BE2C (cell line): ENCODE measurements at regions not wholly inside any gene's neighbourhood (a gene's known extent, or its start where the extent isn't known, plus 50 kb on each side); places are given as distances from the start of the nearest gene placed in this dataset.

ENCODE experiments used
- DNase-seq: peaks from one replicate; pipeline ENCODE4 v3.0.0-alpha.2; 2020
- H3K27me3 ChIP-seq: fragments of 250-450 bp; sonication (Bioruptor Pico); 2 replicates; pipeline ENCODE4 v1.5.1; 2020; ENCODE audit warnings: mild to moderate bottlenecking
- H3K36me3 ChIP-seq: fragments of 250-450 bp; sonication (Bioruptor Pico); 2 replicates; pipeline ENCODE4 v1.5.1; 2020; ENCODE audit warnings: mild to moderate bottlenecking
- H3K4me1 ChIP-seq: fragments of 250-450 bp; sonication (Bioruptor Pico); 2 replicates; pipeline ENCODE4 v1.5.1; 2020
- H3K4me3 ChIP-seq: 2 replicates; pipeline ENCODE4 v1.5.1; 2011; ENCODE audit warnings: low read depth, low read length
- H3K9me3 ChIP-seq: fragments of 250-450 bp; sonication (Bioruptor Pico); 2 replicates; pipeline ENCODE4 v1.5.1; 2020
- TF ChIP-seq, protein P1 (sequence below): IDR thresholded peaks from 2 replicates; pipeline ENCODE4 v1.5.1; 2012; ENCODE audit warnings: mild to moderate bottlenecking, low read depth, low read length

DNA sequence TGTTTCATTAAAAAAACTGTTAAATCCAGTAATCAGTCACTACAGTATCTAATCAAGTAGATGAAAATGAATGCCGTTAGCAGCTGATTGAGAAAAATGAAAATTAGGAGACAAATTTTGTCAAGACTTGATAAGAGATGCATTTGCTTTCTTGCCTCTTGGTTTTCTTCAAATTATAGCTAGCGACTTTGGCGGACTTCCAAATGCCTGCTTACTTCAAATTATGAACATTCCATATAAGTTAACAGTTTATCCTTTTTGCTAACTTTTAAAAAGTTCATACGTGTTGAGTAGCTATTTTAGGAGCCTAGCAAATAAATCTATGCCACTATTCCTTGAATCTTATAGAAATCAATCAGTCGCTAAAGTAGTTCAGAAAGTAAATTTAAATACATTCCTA, 58.8 kb downstream of the PPP4R3C start:
- TF ChIP-seq, protein P1, sequence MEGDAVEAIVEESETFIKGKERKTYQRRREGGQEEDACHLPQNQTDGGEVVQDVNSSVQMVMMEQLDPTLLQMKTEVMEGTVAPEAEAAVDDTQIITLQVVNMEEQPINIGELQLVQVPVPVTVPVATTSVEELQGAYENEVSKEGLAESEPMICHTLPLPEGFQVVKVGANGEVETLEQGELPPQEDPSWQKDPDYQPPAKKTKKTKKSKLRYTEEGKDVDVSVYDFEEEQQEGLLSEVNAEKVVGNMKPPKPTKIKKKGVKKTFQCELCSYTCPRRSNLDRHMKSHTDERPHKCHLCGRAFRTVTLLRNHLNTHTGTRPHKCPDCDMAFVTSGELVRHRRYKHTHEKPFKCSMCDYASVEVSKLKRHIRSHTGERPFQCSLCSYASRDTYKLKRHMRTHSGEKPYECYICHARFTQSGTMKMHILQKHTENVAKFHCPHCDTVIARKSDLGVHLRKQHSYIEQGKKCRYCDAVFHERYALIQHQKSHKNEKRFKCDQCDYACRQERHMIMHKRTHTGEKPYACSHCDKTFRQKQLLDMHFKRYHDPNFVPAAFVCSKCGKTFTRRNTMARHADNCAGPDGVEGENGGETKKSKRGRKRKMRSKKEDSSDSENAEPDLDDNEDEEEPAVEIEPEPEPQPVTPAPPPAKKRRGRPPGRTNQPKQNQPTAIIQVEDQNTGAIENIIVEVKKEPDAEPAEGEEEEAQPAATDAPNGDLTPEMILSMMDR, result no peak
- Histone ChIP-seq H3K36me3 (no peaks in the 10 kb centered on the region), H3K4me3 (no peak overlapping the region), H3K4me1 (no peaks in the 10 kb centered on the region), H3K9me3 (no peaks in the 10 kb centered on the region), H3K27me3 (no peaks in the 10 kb centered on the region)
- DNase-seq, result no peak

GRCh38 chrX:27399146-27399456, 64.0 kb downstream of the PPP4R3C start:
- no peak overlapping the region for H3K4me3 ChIP-seq
- TF ChIP-seq, protein P1, result no peak
- H3K9me3 ChIP-seq, result no peaks in the 10 kb centered on the region
- no peak for DNase-seq
- H3K4me1 ChIP-seq, result no peaks in the 10 kb centered on the region
- H3K27me3 ChIP-seq, result no peaks in the 10 kb centered on the region
- no peaks in the 10 kb centered on the region for H3K36me3 ChIP-seq

DNA sequence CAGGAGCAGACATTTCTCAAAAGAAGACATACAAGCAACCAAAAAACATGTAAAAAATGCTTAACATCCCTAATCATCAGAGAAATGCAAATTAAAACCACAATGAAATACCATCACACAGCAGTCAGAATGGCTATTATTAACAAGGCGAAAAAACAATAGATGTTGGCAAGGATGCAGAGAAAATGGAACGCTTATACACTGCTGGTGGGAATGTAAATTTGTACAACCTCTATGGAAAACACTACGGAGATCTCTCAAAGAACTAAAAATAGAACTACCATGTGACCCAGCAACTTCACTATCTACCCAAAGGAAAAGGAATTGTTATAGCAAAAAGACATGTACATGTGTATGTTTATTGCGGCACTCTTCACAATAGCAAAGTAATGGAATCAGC, 71.5 kb downstream of the PPP4R3C start:
- DNase-seq, result no peak
- no peaks in the 10 kb centered on the region for H3K4me1 ChIP-seq
- H3K9me3 ChIP-seq, result no peaks in the 10 kb centered on the region
- no peaks in the 10 kb centered on the region for H3K36me3 ChIP-seq
- H3K4me3 ChIP-seq, result no peak overlapping the region
- H3K27me3 ChIP-seq, result no peaks in the 10 kb centered on the region
- TF ChIP-seq, protein P1, result no peak

GRCh38 chrX:27381419-27381818, 81.7 kb downstream of the PPP4R3C start:
- Histone ChIP-seq H3K36me3 (no peaks in the 10 kb centered on the region), H3K4me3 (no peak overlapping the region), H3K27me3 (no peaks in the 10 kb centered on the region), H3K4me1 (no peaks in the 10 kb centered on the region), H3K9me3 (no peaks in the 10 kb centered on the region)
- TF ChIP-seq, protein P1, result no peak
- no peak for DNase-seq

DNA sequence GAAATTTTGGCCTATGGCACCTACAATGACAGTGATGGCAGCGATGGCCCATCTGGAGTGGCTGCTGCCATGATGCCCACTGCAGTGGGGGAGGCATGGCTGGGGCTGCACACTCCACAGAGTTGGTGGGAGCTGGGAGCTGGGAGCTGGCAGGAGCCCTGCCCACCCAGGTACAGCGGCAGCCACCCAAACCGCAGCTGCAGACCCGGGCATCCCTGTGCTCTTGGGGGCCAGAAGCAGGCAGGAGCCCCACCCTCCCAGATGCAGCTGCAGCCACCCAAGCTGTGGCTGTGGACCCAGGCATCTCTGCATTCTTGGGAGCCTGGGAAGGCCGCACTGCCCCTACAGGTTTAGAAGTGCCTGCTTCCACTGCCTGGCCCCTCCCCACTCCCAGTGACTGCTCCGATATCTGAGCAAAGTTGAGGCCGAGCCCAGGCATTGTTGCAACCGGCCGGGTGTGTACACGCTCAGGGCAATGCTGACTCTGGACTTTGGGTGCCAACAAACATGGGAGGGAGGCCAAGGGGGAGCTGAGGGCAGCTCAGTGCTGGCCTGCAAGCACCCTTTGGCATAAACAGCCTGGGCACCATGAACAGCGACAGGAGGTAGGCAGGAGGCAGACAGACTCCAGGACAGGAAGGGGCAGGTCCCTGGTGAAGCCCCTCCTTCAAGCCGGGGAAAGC, 82.8 kb downstream of the PPP4R3C start:
- no peaks in the 10 kb centered on the region for H3K27me3 ChIP-seq
- H3K4me1 ChIP-seq, result no peaks in the 10 kb centered on the region
- no peaks in the 10 kb centered on the region for H3K9me3 ChIP-seq
- H3K36me3 ChIP-seq, result no peaks in the 10 kb centered on the region
- no peak overlapping the region for H3K4me3 ChIP-seq
- TF ChIP-seq, protein P1, result no peak
- DNase-seq, result no peak

DNA sequence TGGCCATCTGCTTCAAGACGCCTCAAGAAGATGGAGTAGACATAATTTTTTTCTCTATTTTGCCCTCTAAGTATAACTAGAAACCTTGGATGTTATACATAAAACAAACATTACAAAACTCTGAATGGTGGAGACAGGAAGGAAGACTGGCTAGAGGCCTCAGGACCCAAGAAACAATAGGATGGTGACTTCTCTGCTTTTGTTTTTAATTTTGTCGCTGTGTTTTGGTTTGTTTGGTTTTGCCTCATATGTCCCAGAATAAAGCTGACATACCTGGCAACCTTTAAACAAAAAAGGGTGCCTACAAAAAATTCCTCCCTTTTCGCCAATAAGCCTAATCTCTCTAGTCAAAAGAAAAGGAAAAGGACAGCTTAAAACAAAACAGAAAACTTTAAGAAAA, 109.1 kb downstream of the PPP4R3C start:
- no peaks in the 10 kb centered on the region for H3K27me3 ChIP-seq
- TF ChIP-seq, protein P1, result no peak
- no peaks in the 10 kb centered on the region for H3K4me1 ChIP-seq
- no peaks in the 10 kb centered on the region for H3K36me3 ChIP-seq
- DNase-seq, result no peak
- no peaks in the 10 kb centered on the region for H3K9me3 ChIP-seq
- H3K4me3 ChIP-seq, result no peak overlapping the region
